Activated T-helper 2 cell treated with anti-CD3 and anti-CD28 coated beads, Interferon-gamma antibody, Interleukin-2, Interleukin-4, amounts not matched to agents 10 μg/mL and 5 μg/mL and 100 μg/mL, durations not matched to agents 14 hours and 24 hours and 36 hours (primary cell): ENCODE measurements at regions not wholly inside any gene's neighbourhood (a gene's known extent, or its start where the extent isn't known, plus 50 kb on each side); places are given as distances from the start of the nearest gene placed in this dataset.
"Not testable (repeated sequence)": the region's sequence is repeated elsewhere in the genome, so short reads cannot be mapped to it uniquely, and the experiment has no call there.

Experiments used
- DNase-seq: peaks from one replicate; pipeline ENCODE4 v3.0.0; 2021; ENCODE audit warnings: low spot score
- H3K27ac Mint-ChIP-seq: one replicate; pipeline ENCODE4 v1.8.0; 2021; ENCODE audit warnings: mixed read lengths
- H3K27me3 Mint-ChIP-seq: one replicate; pipeline ENCODE4 v1.8.0; 2021; ENCODE audit warnings: low read depth, mixed read lengths
- H3K36me3 Mint-ChIP-seq: one replicate; pipeline ENCODE4 v1.8.0; 2021; ENCODE audit warnings: low read depth, mixed read lengths
- H3K4me1 Mint-ChIP-seq: one replicate; pipeline ENCODE4 v1.8.0; 2021; ENCODE audit warnings: low read depth, mixed read lengths
- H3K4me3 Mint-ChIP-seq: one replicate; pipeline ENCODE4 v1.8.0; 2021; ENCODE audit warnings: low read depth, mild to moderate bottlenecking, moderate library complexity, mixed read lengths
- H3K9me3 Mint-ChIP-seq: one replicate; pipeline ENCODE4 v1.8.0; 2021; ENCODE audit warnings: mixed read lengths
- intact Hi-C: fragments of 100-400 bp; cut with micrococcal nuclease; formaldehyde crosslinking; loops from one replicate; pipeline ENCODE4 v1.15.1; 2023

- Mint-ChIP-seq H3K9me3 (peaks cover 22% of the 10 kb centered on the region), H3K4me1 (no peaks in the 10 kb centered on the region), H3K36me3 (no peaks in the 10 kb centered on the region), H3K27me3 (no peaks in the 10 kb centered on the region), H3K4me3 (no peak overlapping the region), H3K27ac (no peak overlapping the region)
- intact Hi-C loops: no loop called here
- DNase-seq: no peak
These were observed 607.1 kb downstream of the MEI4 start for GRCh38 chr6:78259935-78260334.

- H3K27me3 Mint-ChIP-seq: not testable (repeated sequence)
These were observed 606.9 kb upstream of the IRAK1BP1 start for GRCh38 chr6:78260427-78260826.

GRCh38 chr6:78268591-78269452 is 598.5 kb upstream of the IRAK1BP1 start:
- Mint-ChIP-seq H3K9me3 (peaks cover 11% of the 10 kb centered on the region), H3K27me3 (no peaks in the 10 kb centered on the region), H3K4me1 (no peaks in the 10 kb centered on the region), H3K27ac (no peak overlapping the region), H3K36me3 (no peaks in the 10 kb centered on the region), H3K4me3 (no peak overlapping the region)
- intact Hi-C loops: no loop called here
- DNase-seq: no peak

More at GRCh38 chr6:78260427-78260826, 606.9 kb upstream of the IRAK1BP1 start:
- DNase-seq, H3K36me3 Mint-ChIP-seq, H3K27ac Mint-ChIP-seq, intact Hi-C loops, H3K4me1 Mint-ChIP-seq, H3K4me3 Mint-ChIP-seq: not testable (repeated sequence)
- peaks cover 22% of the 10 kb centered on the region for H3K9me3 Mint-ChIP-seq

- intact Hi-C loops: no loop called here
- no peak overlapping the region for H3K27ac Mint-ChIP-seq
- no peaks in the 10 kb centered on the region for H3K36me3 Mint-ChIP-seq
- H3K9me3 Mint-ChIP-seq: peaks cover 5% of the 10 kb centered on the region
- H3K4me3 Mint-ChIP-seq: no peak overlapping the region
- no peaks in the 10 kb centered on the region for H3K27me3 Mint-ChIP-seq
- no peak for DNase-seq
- no peaks in the 10 kb centered on the region for H3K4me1 Mint-ChIP-seq
These were observed 566.5 kb upstream of the IRAK1BP1 start for GRCh38 chr6:78300885-78301284.

GRCh38 chr6:78302411-78302810 is 564.9 kb upstream of the IRAK1BP1 start:
- no peak overlapping the region for H3K4me3 Mint-ChIP-seq
- no peaks in the 10 kb centered on the region for H3K4me1 Mint-ChIP-seq
- peaks cover 4% of the 10 kb centered on the region for H3K9me3 Mint-ChIP-seq
- DNase-seq: no peak
- no peaks in the 10 kb centered on the region for H3K27me3 Mint-ChIP-seq
- intact Hi-C loops: no loop called here
- H3K27ac Mint-ChIP-seq: no peak overlapping the region
- no peaks in the 10 kb centered on the region for H3K36me3 Mint-ChIP-seq

- Mint-ChIP-seq H3K9me3 (no peaks in the 10 kb centered on the region), H3K36me3 (no peaks in the 10 kb centered on the region), H3K27me3 (no peaks in the 10 kb centered on the region), H3K4me3 (no peak overlapping the region), H3K27ac (no peak overlapping the region), H3K4me1 (no peaks in the 10 kb centered on the region)
- intact Hi-C loops: no loop called here
- no peak for DNase-seq
These were observed 559.3 kb upstream of the IRAK1BP1 start for GRCh38 chr6:78308025-78308424.

- no peak overlapping the region for H3K27ac Mint-ChIP-seq
- no peaks in the 10 kb centered on the region for H3K27me3 Mint-ChIP-seq
- no peaks in the 10 kb centered on the region for H3K36me3 Mint-ChIP-seq
- intact Hi-C loops: no loop called here
- H3K9me3 Mint-ChIP-seq: peaks cover 9% of the 10 kb centered on the region
- no peak for DNase-seq
- H3K4me1 Mint-ChIP-seq: no peaks in the 10 kb centered on the region
- no peak overlapping the region for H3K4me3 Mint-ChIP-seq
These were observed 545.1 kb upstream of the IRAK1BP1 start for GRCh38 chr6:78322068-78322845.

- Mint-ChIP-seq H3K27ac (no peak overlapping the region), H3K4me3 (no peak overlapping the region), H3K27me3 (no peaks in the 10 kb centered on the region), H3K4me1 (no peaks in the 10 kb centered on the region), H3K36me3 (no peaks in the 10 kb centered on the region), H3K9me3 (peaks cover 9% of the 10 kb centered on the region)
- no peak for DNase-seq
- intact Hi-C loops: no loop called here
These were observed 543.1 kb upstream of the IRAK1BP1 start for GRCh38 chr6:78324213-78324612.

- no peak overlapping the region for H3K27ac Mint-ChIP-seq
- H3K27me3 Mint-ChIP-seq: no peaks in the 10 kb centered on the region
- H3K9me3 Mint-ChIP-seq: peaks cover 21% of the 10 kb centered on the region
- intact Hi-C loops: no loop called here
- H3K4me1 Mint-ChIP-seq: no peaks in the 10 kb centered on the region
- H3K4me3 Mint-ChIP-seq: no peak overlapping the region
- no peak for DNase-seq
- no peaks in the 10 kb centered on the region for H3K36me3 Mint-ChIP-seq
These were observed 526.6 kb upstream of the IRAK1BP1 start for GRCh38 chr6:78340755-78341154.

GRCh38 chr6:78345882-78346281 is 521.5 kb upstream of the IRAK1BP1 start:
- H3K4me3 Mint-ChIP-seq: no peak overlapping the region
- no peaks in the 10 kb centered on the region for H3K4me1 Mint-ChIP-seq
- DNase-seq: no peak
- H3K27me3 Mint-ChIP-seq: no peaks in the 10 kb centered on the region
- H3K9me3 Mint-ChIP-seq: peaks cover 14% of the 10 kb centered on the region
- H3K36me3 Mint-ChIP-seq: no peaks in the 10 kb centered on the region
- H3K27ac Mint-ChIP-seq: no peak overlapping the region
- intact Hi-C loops: no loop called here

GRCh38 chr6:78347191-78347916 is 520.0 kb upstream of the IRAK1BP1 start:
- peaks cover 7% of the 10 kb centered on the region for H3K9me3 Mint-ChIP-seq
- intact Hi-C loops: no loop called here
- no peak for DNase-seq
- no peaks in the 10 kb centered on the region for H3K36me3 Mint-ChIP-seq
- H3K4me3 Mint-ChIP-seq: no peak overlapping the region
- no peaks in the 10 kb centered on the region for H3K27me3 Mint-ChIP-seq
- no peaks in the 10 kb centered on the region for H3K4me1 Mint-ChIP-seq
- no peak overlapping the region for H3K27ac Mint-ChIP-seq

GRCh38 chr6:78353040-78353439 is 514.3 kb upstream of the IRAK1BP1 start:
- Mint-ChIP-seq H3K27ac (no peak overlapping the region), H3K36me3 (no peaks in the 10 kb centered on the region), H3K4me3 (no peak overlapping the region), H3K9me3 (peaks cover 7% of the 10 kb centered on the region), H3K4me1 (no peaks in the 10 kb centered on the region), H3K27me3 (no peaks in the 10 kb centered on the region)
- no peak for DNase-seq
- intact Hi-C loops: no loop called here

- H3K27ac Mint-ChIP-seq: no peak overlapping the region
- H3K9me3 Mint-ChIP-seq: peaks cover 13% of the 10 kb centered on the region
- no peak overlapping the region for H3K4me3 Mint-ChIP-seq
- no peaks in the 10 kb centered on the region for H3K36me3 Mint-ChIP-seq
- DNase-seq: no peak
- H3K27me3 Mint-ChIP-seq: no peaks in the 10 kb centered on the region
- H3K4me1 Mint-ChIP-seq: no peaks in the 10 kb centered on the region
- intact Hi-C loops: no loop called here
These were observed 503.7 kb upstream of the IRAK1BP1 start for GRCh38 chr6:78363688-78364087.
